ENCODE measurements at regions not wholly inside any gene's neighbourhood (a gene's known extent, or its start where the extent isn't known, plus 50 kb on each side); places are given as distances from the start of the nearest gene placed in this dataset.

- H3K36me3 ChIP-seq (ENCODE audit: insufficient read depth, low read length) = no peaks in the 10 kb centered on the region
- no peak overlapping the region for H2AFZ ChIP-seq (ENCODE audit: low read length)
- no peak overlapping the region for H3K4me3 ChIP-seq (ENCODE audit: low read length, poor library complexity, severe bottlenecking)
- H3K79me2 ChIP-seq (ENCODE audit: insufficient read depth, low read length) = no peaks in the 10 kb centered on the region
- no peaks in the 10 kb centered on the region for H4K20me1 ChIP-seq (ENCODE audit: insufficient read depth, low read length, poor library complexity, severe bottlenecking)
- no peaks in the 10 kb centered on the region for H3K9me3 ChIP-seq (ENCODE audit: insufficient read depth, low read depth, low read length)
- H3F3A ChIP-seq (ENCODE audit: low read depth) = no peaks in the 10 kb centered on the region
- TF ChIP-seq EZH2phosphoT487 (IDR thresholded peaks at IDR 0.05; ENCODE audit: borderline replicate concordance) (no peak), CTCF (conservative IDR thresholded peaks at IDR 0.05; ENCODE audit: low read length) (no peak)
- H3K27me3 ChIP-seq (ENCODE audit: insufficient read depth, low read length, poor library complexity, severe bottlenecking) = no peaks in the 10 kb centered on the region
- H3K4me2 ChIP-seq (ENCODE audit: low read depth, low read length, poor library complexity, severe bottlenecking) = no peak overlapping the region
- no peaks in the 10 kb centered on the region for H3K9me2 ChIP-seq (replicated peaks; ENCODE audit: low read depth, low read length)
- no peaks in the 10 kb centered on the region for H3K4me1 ChIP-seq (ENCODE audit: insufficient read depth, low read length, poor library complexity, severe bottlenecking)
- H3K9ac ChIP-seq (ENCODE audit: low read depth, low read length, poor library complexity, severe bottlenecking) = no peak overlapping the region
These were observed 163.3 kb downstream of the VEGFA start for GRCh38 chr6:43933148-43933885.

GRCh38 chr6:43932259-43933147 is 162.5 kb downstream of the VEGFA start:
- no peaks in the 10 kb centered on the region for H3F3A ChIP-seq (ENCODE audit: low read depth)

GRCh38 chr6:43931201-43931600 is 161.2 kb downstream of the VEGFA start:
- H3K9me3 ChIP-seq (ENCODE audit: insufficient read depth, low read depth, low read length) = no peaks in the 10 kb centered on the region
- no peak overlapping the region for H3K4me3 ChIP-seq (ENCODE audit: low read length, poor library complexity, severe bottlenecking)
- H3K79me2 ChIP-seq (ENCODE audit: insufficient read depth, low read length) = no peaks in the 10 kb centered on the region
- H3K9me2 ChIP-seq (replicated peaks; ENCODE audit: low read depth, low read length) = no peaks in the 10 kb centered on the region
- H3K9ac ChIP-seq (ENCODE audit: low read depth, low read length, poor library complexity, severe bottlenecking) = no peak overlapping the region
- H4K20me1 ChIP-seq (ENCODE audit: insufficient read depth, low read length, poor library complexity, severe bottlenecking) = no peaks in the 10 kb centered on the region
- no peaks in the 10 kb centered on the region for H3F3A ChIP-seq (ENCODE audit: low read depth)
- no peaks in the 10 kb centered on the region for H3K27me3 ChIP-seq (ENCODE audit: insufficient read depth, low read length, poor library complexity, severe bottlenecking)
- H3K36me3 ChIP-seq (ENCODE audit: insufficient read depth, low read length) = no peaks in the 10 kb centered on the region
- no peak overlapping the region for H3K4me2 ChIP-seq (ENCODE audit: low read depth, low read length, poor library complexity, severe bottlenecking)
- peaks cover 14% of the 10 kb centered on the region for H3K4me1 ChIP-seq (ENCODE audit: insufficient read depth, low read length, poor library complexity, severe bottlenecking)
- no peak for TF ChIP-seq EZH2phosphoT487 (IDR thresholded peaks at IDR 0.05; ENCODE audit: borderline replicate concordance)
- no peak for TF ChIP-seq CTCF (conservative IDR thresholded peaks at IDR 0.05; ENCODE audit: low read length)
- H2AFZ ChIP-seq (ENCODE audit: low read length) = no peak overlapping the region

More at GRCh38 chr6:43932259-43933147, 162.5 kb downstream of the VEGFA start:
- Histone ChIP-seq H3K9me3 (ENCODE audit: insufficient read depth, low read depth, low read length) (no peaks in the 10 kb centered on the region), H3K4me3 (ENCODE audit: low read length, poor library complexity, severe bottlenecking) (no peak overlapping the region), H3K79me2 (ENCODE audit: insufficient read depth, low read length) (no peaks in the 10 kb centered on the region), H3K9ac (ENCODE audit: low read depth, low read length, poor library complexity, severe bottlenecking) (no peak overlapping the region), H4K20me1 (ENCODE audit: insufficient read depth, low read length, poor library complexity, severe bottlenecking) (no peaks in the 10 kb centered on the region), H3K4me1 (ENCODE audit: insufficient read depth, low read length, poor library complexity, severe bottlenecking) (peaks cover 7% of the 10 kb centered on the region), H3K36me3 (ENCODE audit: insufficient read depth, low read length) (no peaks in the 10 kb centered on the region), H3K4me2 (ENCODE audit: low read depth, low read length, poor library complexity, severe bottlenecking) (no peak overlapping the region), H2AFZ (ENCODE audit: low read length) (no peak overlapping the region), H3K27me3 (ENCODE audit: insufficient read depth, low read length, poor library complexity, severe bottlenecking) (no peaks in the 10 kb centered on the region), H3K9me2 (replicated peaks; ENCODE audit: low read depth, low read length) (no peaks in the 10 kb centered on the region)
- TF ChIP-seq EZH2phosphoT487 (IDR thresholded peaks at IDR 0.05; ENCODE audit: borderline replicate concordance) (no peak), CTCF (conservative IDR thresholded peaks at IDR 0.05; ENCODE audit: low read length) (no peak)
